ENCODE measurements at regions not wholly inside any gene's neighbourhood (a gene's known extent, or its start where the extent isn't known, plus 50 kb on each side); places are given as distances from the start of the nearest gene placed in this dataset.

- TF ChIP-seq CTCF (IDR thresholded peaks at IDR 0.05) (no peak), POLR2A (IDR thresholded peaks at IDR 0.05) (no peak)
These were observed 70.5 kb upstream of the NTRK2 start for GRCh38 chr9:84598921-84599636.

All from esophagus squamous epithelium (tissue), 4 donors.